ENCODE measurements at regions not wholly inside any gene's neighbourhood (a gene's known extent, or its start where the extent isn't known, plus 50 kb on each side); places are given as distances from the start of the nearest gene placed in this dataset.

DNA sequence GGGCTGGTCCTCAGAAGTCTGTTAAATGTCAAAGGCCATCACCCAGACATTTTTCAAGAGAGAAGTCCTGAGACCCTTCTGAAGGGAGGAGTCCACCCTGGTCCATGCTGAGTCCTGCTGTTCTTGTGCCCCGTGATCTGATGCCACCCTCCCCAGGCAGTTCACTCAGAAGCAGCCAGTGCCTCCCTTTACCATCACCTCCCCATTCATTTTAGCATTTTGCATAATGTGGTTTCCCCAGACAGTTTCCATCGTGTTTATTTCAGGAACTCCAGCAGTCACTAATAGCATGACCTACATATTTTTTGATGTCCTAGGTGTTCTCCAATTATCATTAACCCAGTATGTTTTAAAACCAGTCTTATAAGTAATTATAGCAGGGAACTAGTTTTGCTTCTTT lies 353.0 kb upstream of the CDH5 start:
- no peaks in the 10 kb centered on the region for H3K36me3 ChIP-seq (ENCODE audit: control insufficient read depth in 2 of 2, extremely low read depth in 1 of 2, insufficient read depth in 1 of 2, low read length in 1 of 2)
- POLR2A ChIA-PET, result no interaction called here
- Mint-ChIP-seq H3K9me3 (no peaks in the 10 kb centered on the region), H3K36me3 (no peaks in the 10 kb centered on the region), H3K4me3 (no peak overlapping the region), H3K27me3 (peaks cover 12 to 21% of the 10 kb centered on the region in 2 donors), H3K4me1 (no peaks in the 10 kb centered on the region), H3K27ac (no peak overlapping the region)
- no peak for DNase-seq
- H3K4me1 ChIP-seq (ENCODE audit: control insufficient read depth in 1 of 2, extremely low read depth in 1 of 2, insufficient read depth in 2 of 2, low read length in 2 of 2), result no peaks in the 10 kb centered on the region
- no peak overlapping the region for H3K4me3 ChIP-seq (ENCODE audit: control insufficient read depth in 1 of 2, extremely low read depth in 1 of 2, low read length in 1 of 2)
- no peak overlapping the region for H3K27ac ChIP-seq (ENCODE audit: low read length)
- ATAC-seq (replicated peaks in 1 of 4), result no peak
- no peaks in the 10 kb centered on the region for H3K27me3 ChIP-seq (replicated peaks in 1 of 2; ENCODE audit: control insufficient read depth in 2 of 2, extremely low read depth in 1 of 2, insufficient read depth in 2 of 2, low read length in 1 of 2)
- CTCF ChIA-PET, result no interaction called here
- WGBS (ENCODE audit: insufficient coverage), result 83% methylated on average over 1 of the region's 2 CpGs
- no peaks in the 10 kb centered on the region for H3K9me3 ChIP-seq

DNA sequence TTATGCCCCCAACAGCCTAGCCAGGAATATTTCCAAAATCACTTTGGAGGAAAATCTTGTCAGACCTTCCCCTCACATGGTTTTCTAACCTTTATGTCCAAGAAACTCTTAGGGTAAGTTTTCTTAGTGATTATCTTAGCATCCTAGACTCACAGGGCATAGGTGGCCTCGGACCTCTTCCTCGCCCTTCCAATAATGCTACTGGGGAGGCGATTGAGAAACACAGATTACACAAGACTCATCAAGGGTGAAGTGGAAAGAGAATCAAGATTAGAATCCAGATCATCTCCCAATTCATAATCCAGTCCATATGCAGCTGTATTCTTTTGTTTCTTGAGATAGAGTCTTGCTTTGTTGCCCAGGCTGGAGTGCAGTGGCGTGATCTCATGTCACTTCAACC lies 358.4 kb upstream of the CDH5 start:
- no peak overlapping the region for H3K4me3 ChIP-seq (ENCODE audit: control insufficient read depth in 1 of 2, extremely low read depth in 1 of 2, low read length in 1 of 2)
- ATAC-seq (replicated peaks in 1 of 4), result no peak
- H3K27me3 Mint-ChIP-seq, result peaks cover 3 to 7% of the 10 kb centered on the region in 2 donors

DNA sequence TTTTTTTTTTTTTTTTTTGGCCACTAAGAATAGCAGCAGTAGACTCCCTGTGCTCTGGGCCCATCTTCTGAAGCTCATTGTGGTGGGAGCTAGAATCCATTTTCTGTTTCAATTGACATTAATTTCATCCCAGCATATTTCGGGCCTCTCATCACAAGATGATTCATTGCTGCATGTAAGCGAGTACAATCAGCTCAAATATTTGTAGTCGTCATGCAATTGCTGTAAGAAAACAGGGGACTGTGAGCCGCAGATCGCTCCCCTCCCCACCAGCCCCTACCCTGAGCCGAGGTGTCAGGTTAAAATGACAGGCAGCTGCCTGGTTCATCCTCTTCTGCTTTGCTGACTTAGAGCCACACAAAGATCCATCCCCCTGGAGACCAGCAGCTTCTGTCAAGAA lies 358.8 kb upstream of the CDH5 start:
- POLR2A ChIA-PET, result interaction anchor here in 1 of 2 donors (0.7 kb wide), 1 partner anchor 10 kb away, joined by 4 read pairs; no protein-coding TSS in a partner anchor
- Mint-ChIP-seq H3K9me3 (no peaks in the 10 kb centered on the region), H3K27ac (no peak overlapping the region), H3K4me3 (no peak overlapping the region), H3K36me3 (no peaks in the 10 kb centered on the region), H3K4me1 (no peaks in the 10 kb centered on the region), H3K27me3 (peaks cover 0 to 4% of the 10 kb centered on the region in 2 donors)
- ATAC-seq (replicated peaks in 1 of 4) (no peak), DNase-seq (no peak)
- Histone ChIP-seq H3K27ac (ENCODE audit: low read length) (no peak overlapping the region), H3K9me3 (no peaks in the 10 kb centered on the region), H3K4me1 (ENCODE audit: control insufficient read depth in 1 of 2, extremely low read depth in 1 of 2, insufficient read depth in 2 of 2, low read length in 2 of 2) (no peaks in the 10 kb centered on the region), H3K4me3 (ENCODE audit: control insufficient read depth in 1 of 2, extremely low read depth in 1 of 2, low read length in 1 of 2) (no peak overlapping the region), H3K27me3 (replicated peaks in 1 of 2; ENCODE audit: control insufficient read depth in 2 of 2, extremely low read depth in 1 of 2, insufficient read depth in 2 of 2, low read length in 1 of 2) (no peaks in the 10 kb centered on the region), H3K36me3 (ENCODE audit: control insufficient read depth in 2 of 2, extremely low read depth in 1 of 2, insufficient read depth in 1 of 2, low read length in 1 of 2) (no peaks in the 10 kb centered on the region)
- WGBS (ENCODE audit: insufficient coverage), result 85% methylated on average over 4 of the region's 6 CpGs
- CTCF ChIA-PET, result no interaction called here

More for the DNA sequence above, 358.4 kb upstream of the CDH5 start:
- Histone ChIP-seq H3K27me3 (replicated peaks in 1 of 2; ENCODE audit: control insufficient read depth in 2 of 2, extremely low read depth in 1 of 2, insufficient read depth in 2 of 2, low read length in 1 of 2) (no peaks in the 10 kb centered on the region), H3K9me3 (no peaks in the 10 kb centered on the region), H3K36me3 (ENCODE audit: control insufficient read depth in 2 of 2, extremely low read depth in 1 of 2, insufficient read depth in 1 of 2, low read length in 1 of 2) (no peaks in the 10 kb centered on the region), H3K27ac (ENCODE audit: low read length) (no peak overlapping the region), H3K4me1 (ENCODE audit: control insufficient read depth in 1 of 2, extremely low read depth in 1 of 2, insufficient read depth in 2 of 2, low read length in 2 of 2) (no peaks in the 10 kb centered on the region)
- CTCF ChIA-PET, result no interaction called here
- POLR2A ChIA-PET, result no interaction called here
- no peak for DNase-seq
- WGBS (ENCODE audit: insufficient coverage), result 43% methylated on average over 1 of the region's 4 CpGs
- Mint-ChIP-seq H3K4me1 (no peaks in the 10 kb centered on the region), H3K9me3 (no peaks in the 10 kb centered on the region), H3K4me3 (no peak overlapping the region), H3K27ac (no peak overlapping the region), H3K36me3 (no peaks in the 10 kb centered on the region)

DNA sequence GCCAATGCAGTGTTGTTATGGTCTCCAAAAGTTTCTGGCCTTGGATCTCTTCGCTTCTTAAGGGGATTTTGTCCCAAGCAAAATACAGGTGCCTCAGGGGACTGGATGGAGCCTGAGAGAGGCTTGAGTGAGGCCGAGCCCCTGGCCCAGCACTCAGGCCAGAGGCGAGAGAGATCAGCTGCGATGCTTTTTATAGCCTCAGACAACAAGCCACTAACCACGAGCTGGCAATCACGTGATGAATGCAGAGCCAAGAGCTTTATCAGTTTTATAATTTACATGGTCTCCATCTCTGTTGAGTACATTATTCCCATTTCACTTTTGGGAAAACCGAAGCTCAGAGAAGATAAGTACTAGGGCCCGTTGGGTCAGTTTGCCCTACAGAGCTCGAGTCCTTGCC lies 360.0 kb upstream of the CDH5 start:
- Histone ChIP-seq H3K4me3 (ENCODE audit: control insufficient read depth in 1 of 2, extremely low read depth in 1 of 2, low read length in 1 of 2) (no peak overlapping the region), H3K36me3 (ENCODE audit: control insufficient read depth in 2 of 2, extremely low read depth in 1 of 2, insufficient read depth in 1 of 2, low read length in 1 of 2) (no peaks in the 10 kb centered on the region), H3K4me1 (ENCODE audit: control insufficient read depth in 1 of 2, extremely low read depth in 1 of 2, insufficient read depth in 2 of 2, low read length in 2 of 2) (no peaks in the 10 kb centered on the region), H3K27ac (ENCODE audit: low read length) (no peak overlapping the region), H3K9me3 (no peaks in the 10 kb centered on the region), H3K27me3 (replicated peaks in 1 of 2; ENCODE audit: control insufficient read depth in 2 of 2, extremely low read depth in 1 of 2, insufficient read depth in 2 of 2, low read length in 1 of 2) (no peaks in the 10 kb centered on the region)
- no peaks in the 10 kb centered on the region for H3K9me3 Mint-ChIP-seq
- ATAC-seq (replicated peaks in 1 of 4), result no peak
- no peak for DNase-seq
- no peaks in the 10 kb centered on the region for H3K4me1 Mint-ChIP-seq
- H3K4me3 Mint-ChIP-seq, result no peak overlapping the region
- 66% methylated on average over 5 of the region's 9 CpGs for WGBS (ENCODE audit: insufficient coverage)
- peaks cover 0 to 4% of the 10 kb centered on the region in 2 donors for H3K27me3 Mint-ChIP-seq
- H3K36me3 Mint-ChIP-seq, result no peaks in the 10 kb centered on the region
- ChIA-PET CTCF (no interaction called here), POLR2A (no interaction called here)
- H3K27ac Mint-ChIP-seq, result no peak overlapping the region

DNA sequence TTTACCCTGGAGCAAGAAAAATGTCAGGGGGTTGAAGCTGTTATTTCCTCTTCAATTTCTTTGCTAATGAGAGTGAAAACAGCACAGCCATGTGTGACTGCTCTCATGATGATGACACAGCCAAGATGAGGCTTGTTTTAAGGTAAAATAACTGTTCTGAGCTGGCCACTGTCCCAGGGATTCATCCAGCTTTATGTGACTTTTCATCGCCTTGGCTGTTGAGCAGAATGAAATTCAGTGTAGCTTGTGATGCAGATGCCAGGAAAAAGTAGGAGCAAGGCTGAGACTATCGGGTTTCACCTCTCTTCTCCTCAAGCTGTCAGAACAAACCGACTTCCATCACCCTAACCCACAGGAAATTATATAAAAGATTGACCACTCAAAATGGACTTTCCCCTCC lies 361.8 kb upstream of the CDH5 start:
- DNase-seq, result no peak

DNA sequence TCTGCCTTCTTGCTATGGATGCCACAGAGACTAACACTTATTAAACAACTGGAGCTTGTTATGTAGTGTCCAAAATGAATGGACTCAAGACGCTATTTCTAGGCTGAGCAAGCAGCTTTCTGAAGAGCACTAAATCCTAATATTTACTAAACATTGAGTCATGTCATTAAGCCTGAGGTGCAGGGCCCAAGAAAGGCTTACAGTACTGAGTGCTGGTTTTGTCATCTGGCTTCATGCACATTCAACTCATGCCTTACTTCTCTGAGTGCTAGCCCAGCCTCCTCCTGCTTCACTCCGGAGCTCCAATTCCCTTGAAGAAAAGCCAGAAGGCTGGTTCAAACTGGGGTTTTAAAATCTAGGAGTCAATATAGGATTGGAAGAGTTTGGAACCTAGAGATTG lies 363.3 kb upstream of the CDH5 start:
- Mint-ChIP-seq H3K9me3 (peaks cover 0 to 4% (median 2%) of the 10 kb centered on the region in 3 donors), H3K27me3 (peaks cover 5 to 12% of the 10 kb centered on the region in 2 donors), H3K36me3 (no peaks in the 10 kb centered on the region), H3K4me1 (no peaks in the 10 kb centered on the region), H3K4me3 (no peak overlapping the region), H3K27ac (no peak overlapping the region)
- ATAC-seq (replicated peaks in 1 of 4) (no peak), DNase-seq (no peak)
- no peaks in the 10 kb centered on the region for H3K27me3 ChIP-seq (replicated peaks in 1 of 2; ENCODE audit: control insufficient read depth in 2 of 2, extremely low read depth in 1 of 2, insufficient read depth in 2 of 2, low read length in 1 of 2)
- CTCF ChIA-PET, result no interaction called here
- 80% methylated on average over 1 of the region's 2 CpGs for WGBS (ENCODE audit: insufficient coverage)
- no peak overlapping the region for H3K4me3 ChIP-seq (ENCODE audit: control insufficient read depth in 1 of 2, extremely low read depth in 1 of 2, low read length in 1 of 2)
- POLR2A ChIA-PET, result no interaction called here
- no peaks in the 10 kb centered on the region for H3K4me1 ChIP-seq (ENCODE audit: control insufficient read depth in 1 of 2, extremely low read depth in 1 of 2, insufficient read depth in 2 of 2, low read length in 2 of 2)
- no peaks in the 10 kb centered on the region for H3K9me3 ChIP-seq
- H3K36me3 ChIP-seq (ENCODE audit: control insufficient read depth in 2 of 2, extremely low read depth in 1 of 2, insufficient read depth in 1 of 2, low read length in 1 of 2), result no peaks in the 10 kb centered on the region
- H3K27ac ChIP-seq (ENCODE audit: low read length), result no peak overlapping the region

More for the DNA sequence above, 361.8 kb upstream of the CDH5 start:
- H3K27me3 ChIP-seq (replicated peaks in 1 of 2; ENCODE audit: control insufficient read depth in 2 of 2, extremely low read depth in 1 of 2, insufficient read depth in 2 of 2, low read length in 1 of 2), result no peaks in the 10 kb centered on the region
- peaks cover 3 to 10% of the 10 kb centered on the region in 2 donors for H3K27me3 Mint-ChIP-seq
- no CpG with 5 or more reads among the region's 3 CpGs for WGBS (ENCODE audit: insufficient coverage)
- no peaks in the 10 kb centered on the region for H3K36me3 ChIP-seq (ENCODE audit: control insufficient read depth in 2 of 2, extremely low read depth in 1 of 2, insufficient read depth in 1 of 2, low read length in 1 of 2)
- peaks cover 0 to 4% (median 0%) of the 10 kb centered on the region in 3 donors for H3K9me3 Mint-ChIP-seq
- no peaks in the 10 kb centered on the region for H3K4me1 Mint-ChIP-seq
- ChIA-PET POLR2A (no interaction called here), CTCF (no interaction called here)
- H3K4me1 ChIP-seq (ENCODE audit: control insufficient read depth in 1 of 2, extremely low read depth in 1 of 2, insufficient read depth in 2 of 2, low read length in 2 of 2), result no peaks in the 10 kb centered on the region
- ATAC-seq (replicated peaks in 1 of 4), result no peak
- H3K36me3 Mint-ChIP-seq, result no peaks in the 10 kb centered on the region
- H3K27ac Mint-ChIP-seq, result no peak overlapping the region
- H3K9me3 ChIP-seq, result no peaks in the 10 kb centered on the region
- H3K4me3 Mint-ChIP-seq, result no peak overlapping the region
- H3K27ac ChIP-seq (ENCODE audit: low read length), result no peak overlapping the region
- H3K4me3 ChIP-seq (ENCODE audit: control insufficient read depth in 1 of 2, extremely low read depth in 1 of 2, low read length in 1 of 2), result no peak overlapping the region

DNA sequence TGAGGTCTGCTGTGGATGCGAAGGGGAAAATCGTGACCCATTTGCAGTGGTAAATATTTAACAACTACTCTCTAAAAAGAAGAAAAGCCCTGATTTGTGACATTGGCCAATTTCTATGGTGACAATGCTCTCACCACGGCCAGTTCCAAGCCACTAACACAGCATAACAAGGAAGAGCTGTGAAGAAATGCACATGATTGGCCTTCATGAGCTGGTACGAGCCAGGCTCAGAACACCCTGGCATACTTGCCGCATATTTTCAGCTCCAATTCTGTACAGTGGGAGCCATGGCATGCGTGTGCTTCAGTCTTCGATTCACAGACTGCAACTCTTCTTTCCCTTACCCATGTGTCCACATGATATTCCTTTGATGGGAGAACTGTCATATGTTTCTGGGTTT lies 363.9 kb upstream of the CDH5 start:
- Histone ChIP-seq H3K4me1 (ENCODE audit: control insufficient read depth in 1 of 2, extremely low read depth in 1 of 2, insufficient read depth in 2 of 2, low read length in 2 of 2) (no peaks in the 10 kb centered on the region), H3K27ac (ENCODE audit: low read length) (no peak overlapping the region), H3K4me3 (ENCODE audit: control insufficient read depth in 1 of 2, extremely low read depth in 1 of 2, low read length in 1 of 2) (no peak overlapping the region), H3K27me3 (replicated peaks in 1 of 2; ENCODE audit: control insufficient read depth in 2 of 2, extremely low read depth in 1 of 2, insufficient read depth in 2 of 2, low read length in 1 of 2) (no peaks in the 10 kb centered on the region), H3K9me3 (no peaks in the 10 kb centered on the region), H3K36me3 (ENCODE audit: control insufficient read depth in 2 of 2, extremely low read depth in 1 of 2, insufficient read depth in 1 of 2, low read length in 1 of 2) (no peaks in the 10 kb centered on the region)
- POLR2A ChIA-PET, result no interaction called here
- CTCF ChIA-PET, result no interaction called here
- Mint-ChIP-seq H3K27ac (no peak overlapping the region), H3K4me3 (no peak overlapping the region), H3K9me3 (peaks cover 0 to 4% (median 2%) of the 10 kb centered on the region in 3 donors), H3K4me1 (no peaks in the 10 kb centered on the region), H3K36me3 (no peaks in the 10 kb centered on the region), H3K27me3 (peaks cover 8 to 12% of the 10 kb centered on the region in 2 donors)
- DNase-seq (no peak), ATAC-seq (replicated peaks in 1 of 4) (no peak)
- WGBS (ENCODE audit: insufficient coverage), result 77% methylated on average over 3 of the region's 7 CpGs

Data from T-cell (primary cell).